OCI-LY7 (cell line): ENCODE measurements at regions not wholly inside any gene's neighbourhood (a gene's known extent, or its start where the extent isn't known, plus 50 kb on each side); places are given as distances from the start of the nearest gene placed in this dataset.

Experiments
- EZH2phosphoT487 ChIP-seq: fragments of 200-600 bp; sonication (generic); IDR thresholded peaks from 2 replicates; pipeline ENCODE4 v1.6.1; 2018; ENCODE audit warnings: low read depth, borderline replicate concordance, mild to moderate bottlenecking, mixed run types, antibody characterized with exemption, low read length, moderate library complexity, mixed read lengths
- TF ChIP-seq, protein P1 (sequence below): fragments of 200-600 bp; sonication (generic); conservative IDR thresholded peaks from 2 replicates; pipeline ENCODE4 v1.5.1; 2014; ENCODE audit warnings: mild to moderate bottlenecking, antibody characterized with exemption, low read length, moderate library complexity, mixed read lengths

DNA sequence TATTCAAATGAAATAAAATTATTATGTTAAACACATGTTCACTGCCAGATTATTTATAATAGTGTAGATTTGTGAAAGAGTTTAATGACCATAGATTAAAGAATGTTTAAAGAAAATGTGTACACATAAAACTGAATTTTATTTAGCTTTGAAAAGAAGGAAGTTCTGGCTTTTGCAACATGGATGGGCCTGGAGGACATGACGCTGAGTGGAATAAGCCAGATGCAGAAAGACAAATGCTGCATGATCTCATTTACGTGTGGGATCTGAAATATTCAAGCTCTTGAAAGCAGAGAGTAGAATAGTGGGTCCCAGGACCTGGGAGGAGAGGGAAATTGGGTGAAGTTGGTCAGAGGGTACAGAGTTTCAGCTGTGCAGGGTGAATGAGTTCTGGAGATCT is 1261.2 kb downstream of the TMEM121 start:
- TF ChIP-seq, protein P1, sequence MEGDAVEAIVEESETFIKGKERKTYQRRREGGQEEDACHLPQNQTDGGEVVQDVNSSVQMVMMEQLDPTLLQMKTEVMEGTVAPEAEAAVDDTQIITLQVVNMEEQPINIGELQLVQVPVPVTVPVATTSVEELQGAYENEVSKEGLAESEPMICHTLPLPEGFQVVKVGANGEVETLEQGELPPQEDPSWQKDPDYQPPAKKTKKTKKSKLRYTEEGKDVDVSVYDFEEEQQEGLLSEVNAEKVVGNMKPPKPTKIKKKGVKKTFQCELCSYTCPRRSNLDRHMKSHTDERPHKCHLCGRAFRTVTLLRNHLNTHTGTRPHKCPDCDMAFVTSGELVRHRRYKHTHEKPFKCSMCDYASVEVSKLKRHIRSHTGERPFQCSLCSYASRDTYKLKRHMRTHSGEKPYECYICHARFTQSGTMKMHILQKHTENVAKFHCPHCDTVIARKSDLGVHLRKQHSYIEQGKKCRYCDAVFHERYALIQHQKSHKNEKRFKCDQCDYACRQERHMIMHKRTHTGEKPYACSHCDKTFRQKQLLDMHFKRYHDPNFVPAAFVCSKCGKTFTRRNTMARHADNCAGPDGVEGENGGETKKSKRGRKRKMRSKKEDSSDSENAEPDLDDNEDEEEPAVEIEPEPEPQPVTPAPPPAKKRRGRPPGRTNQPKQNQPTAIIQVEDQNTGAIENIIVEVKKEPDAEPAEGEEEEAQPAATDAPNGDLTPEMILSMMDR: no peak
- TF ChIP-seq EZH2phosphoT487: no peak
